GM21528 (cell line): ENCODE measurements at regions not wholly inside any gene's neighbourhood (a gene's known extent, or its start where the extent isn't known, plus 50 kb on each side); places are given as distances from the start of the nearest gene placed in this dataset.

Source experiments
- ATAC-seq: cut with Tn5 transposase; IDR thresholded peaks from one replicate; pipeline ENCODE4 v1.9.1; 2021; ENCODE audit warnings: mild to moderate bottlenecking, moderate library complexity; ENCODE audit not compliant: unreplicated experiment, low FRiP score

GRCh38 chr4:111736516-111736915 is 408.7 kb upstream of the FAM241A start:
- ATAC-seq = no peak

GRCh38 chr4:111744847-111745246 is 400.4 kb upstream of the FAM241A start:
- ATAC-seq = no peak

GRCh38 chr4:111748157-111748556 is 397.1 kb upstream of the FAM241A start:
- no peak for ATAC-seq

- no peak for ATAC-seq
Observed at GRCh38 chr4:111754003-111754402, 391.3 kb upstream of the FAM241A start.

GRCh38 chr4:111755571-111755970 is 389.7 kb upstream of the FAM241A start:
- no peak for ATAC-seq

GRCh38 chr4:111761531-111761930 is 383.7 kb upstream of the FAM241A start:
- ATAC-seq = no peak

- no peak for ATAC-seq
Observed at GRCh38 chr4:111770514-111770913, 374.7 kb upstream of the FAM241A start.

- ATAC-seq = no peak
Observed at GRCh38 chr4:111773858-111774257, 371.4 kb upstream of the FAM241A start.

- no peak for ATAC-seq
Observed at GRCh38 chr4:111775556-111776297, 369.5 kb upstream of the FAM241A start.

GRCh38 chr4:111776561-111776960 is 368.7 kb upstream of the FAM241A start:
- ATAC-seq = no peak

GRCh38 chr4:111778543-111778942 is 366.7 kb upstream of the FAM241A start:
- no peak for ATAC-seq

GRCh38 chr4:111780965-111781364 is 364.3 kb upstream of the FAM241A start:
- no peak for ATAC-seq

GRCh38 chr4:111781611-111782010 is 363.6 kb upstream of the FAM241A start:
- ATAC-seq = no peak

- ATAC-seq = no peak
Observed at GRCh38 chr4:111788099-111788498, 357.2 kb upstream of the FAM241A start.

GRCh38 chr4:111789901-111790640 is 355.2 kb upstream of the FAM241A start:
- no peak for ATAC-seq

GRCh38 chr4:111792632-111793031 is 352.6 kb upstream of the FAM241A start:
- no peak for ATAC-seq

- ATAC-seq = no peak
Observed at GRCh38 chr4:111793433-111794091, 351.7 kb upstream of the FAM241A start.

- no peak for ATAC-seq
Observed at GRCh38 chr4:111797455-111798163, 347.6 kb upstream of the FAM241A start.

- ATAC-seq = no peak
Observed at GRCh38 chr4:111798840-111799239, 346.4 kb upstream of the FAM241A start.

GRCh38 chr4:111800551-111800950 is 344.7 kb upstream of the FAM241A start:
- ATAC-seq = no peak

GRCh38 chr4:111802191-111802590 is 343.1 kb upstream of the FAM241A start:
- ATAC-seq = no peak
